GM20000 (cell line): ENCODE measurements at regions not wholly inside any gene's neighbourhood (a gene's known extent, or its start where the extent isn't known, plus 50 kb on each side); places are given as distances from the start of the nearest gene placed in this dataset.
A peak's percentile ranks its signal among the peaks of the same experiment; 100 is the strongest.

Experiments used
- DNase-seq: peaks from one replicate; pipeline ENCODE4 v3.0.0; 2012; ENCODE audit warnings: low spot score
- TF ChIP-seq, protein P1 (sequence below): IDR thresholded peaks from 2 replicates; pipeline ENCODE4 v1.5.1; 2012; ENCODE audit warnings: mild to moderate bottlenecking, control low read depth; ENCODE audit errors: extremely low read depth, missing control alignments

DNA sequence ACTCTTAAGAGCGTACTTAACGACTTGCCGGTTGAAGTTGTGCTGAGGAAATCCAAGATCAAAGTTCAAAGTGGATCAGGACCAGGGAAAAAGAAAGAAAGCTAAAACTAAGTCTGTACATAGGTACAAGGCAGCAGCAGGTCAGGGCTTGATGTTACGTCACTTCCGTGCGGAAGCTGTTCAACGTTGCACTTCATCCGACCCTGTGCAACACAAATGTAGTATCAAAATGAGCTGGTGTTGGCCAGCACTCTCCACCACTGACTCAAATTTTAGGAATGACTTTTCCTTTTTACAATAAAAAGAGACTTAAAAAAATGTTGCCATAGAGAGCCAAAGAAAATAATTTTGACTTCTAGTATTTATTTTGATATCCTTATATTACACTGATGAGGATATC lies 1315.4 kb downstream of the EFNB2 start:
- no peak for DNase-seq
- TF ChIP-seq, protein P1, sequence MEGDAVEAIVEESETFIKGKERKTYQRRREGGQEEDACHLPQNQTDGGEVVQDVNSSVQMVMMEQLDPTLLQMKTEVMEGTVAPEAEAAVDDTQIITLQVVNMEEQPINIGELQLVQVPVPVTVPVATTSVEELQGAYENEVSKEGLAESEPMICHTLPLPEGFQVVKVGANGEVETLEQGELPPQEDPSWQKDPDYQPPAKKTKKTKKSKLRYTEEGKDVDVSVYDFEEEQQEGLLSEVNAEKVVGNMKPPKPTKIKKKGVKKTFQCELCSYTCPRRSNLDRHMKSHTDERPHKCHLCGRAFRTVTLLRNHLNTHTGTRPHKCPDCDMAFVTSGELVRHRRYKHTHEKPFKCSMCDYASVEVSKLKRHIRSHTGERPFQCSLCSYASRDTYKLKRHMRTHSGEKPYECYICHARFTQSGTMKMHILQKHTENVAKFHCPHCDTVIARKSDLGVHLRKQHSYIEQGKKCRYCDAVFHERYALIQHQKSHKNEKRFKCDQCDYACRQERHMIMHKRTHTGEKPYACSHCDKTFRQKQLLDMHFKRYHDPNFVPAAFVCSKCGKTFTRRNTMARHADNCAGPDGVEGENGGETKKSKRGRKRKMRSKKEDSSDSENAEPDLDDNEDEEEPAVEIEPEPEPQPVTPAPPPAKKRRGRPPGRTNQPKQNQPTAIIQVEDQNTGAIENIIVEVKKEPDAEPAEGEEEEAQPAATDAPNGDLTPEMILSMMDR, result no peak

DNA sequence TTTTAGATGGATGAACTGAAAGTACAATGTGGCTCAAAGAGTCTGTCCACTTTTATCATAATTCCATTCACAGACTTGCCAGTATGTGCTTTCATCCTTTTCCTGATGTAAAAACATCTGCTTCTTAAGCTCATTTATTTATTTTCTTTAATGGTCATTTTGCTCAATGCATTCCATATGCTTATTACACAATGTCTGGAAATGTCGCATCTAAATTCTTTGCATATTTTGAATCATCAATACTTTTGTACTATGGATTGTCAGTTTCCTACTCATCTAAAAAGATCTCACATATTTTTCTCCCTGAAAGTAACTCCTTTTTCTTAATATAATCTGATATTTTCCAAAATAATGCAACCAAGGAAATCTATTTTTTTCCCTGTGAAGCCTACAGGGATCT lies 1315.8 kb downstream of the EFNB2 start:
- DNase-seq, result no peak

DNA sequence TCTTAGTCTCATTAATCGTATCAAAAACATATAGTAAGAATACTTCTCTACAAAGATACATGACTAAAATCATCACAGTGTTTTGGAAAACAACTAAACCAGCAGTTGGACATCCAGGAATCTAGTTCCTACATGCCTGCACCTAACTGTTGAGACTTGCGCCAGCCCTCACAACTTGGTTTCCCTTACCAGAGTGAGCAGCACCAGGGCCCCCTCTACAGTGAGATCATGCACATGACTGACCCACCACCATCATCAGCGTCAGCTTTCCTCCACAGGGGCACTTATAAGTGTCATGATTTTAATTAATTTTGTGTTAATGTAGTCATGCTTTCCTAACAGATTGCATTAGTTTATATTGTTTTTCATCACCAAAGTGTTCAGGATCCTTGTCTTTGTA lies 1322.0 kb downstream of the EFNB2 start:
- DNase-seq, result no peak
- TF ChIP-seq, protein P1, result no peak

More for the DNA sequence above, 1315.8 kb downstream of the EFNB2 start:
- TF ChIP-seq, protein P1, result no peak

DNA sequence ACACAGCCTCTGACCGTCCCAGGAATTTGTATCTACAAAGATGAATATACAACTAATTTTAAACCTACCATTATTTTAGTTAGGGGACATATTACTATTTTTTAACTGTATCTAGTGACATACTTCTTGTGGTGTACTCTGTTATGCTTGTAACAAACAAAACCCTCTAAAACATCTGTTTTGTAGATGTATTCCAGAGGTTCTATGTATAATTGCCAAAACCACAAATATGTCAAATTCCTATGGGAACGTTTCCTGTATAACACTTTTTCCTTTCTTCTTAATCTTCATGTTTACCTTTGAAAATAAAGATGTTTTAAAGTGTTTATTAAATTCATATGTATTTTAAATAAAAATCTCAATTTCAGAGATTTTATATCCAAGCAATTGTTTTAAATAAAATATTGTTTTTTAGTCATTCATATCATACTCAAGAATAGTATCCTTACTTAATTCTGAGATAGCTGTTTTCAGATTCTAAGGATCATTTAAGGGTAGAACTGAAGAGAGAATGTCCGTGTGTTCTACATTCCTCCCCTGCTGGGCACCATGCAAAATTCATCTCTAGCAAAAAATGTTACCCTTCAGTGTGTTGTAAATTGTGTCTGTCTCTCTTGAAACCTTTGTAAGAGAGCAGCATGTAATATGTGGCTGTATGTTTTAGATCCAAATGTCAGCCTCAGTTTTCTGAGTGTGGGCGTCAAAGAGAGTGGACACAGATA lies 1327.7 kb downstream of the EFNB2 start:
- TF ChIP-seq, protein P1, result no peak
- DNase-seq, result no peak

DNA sequence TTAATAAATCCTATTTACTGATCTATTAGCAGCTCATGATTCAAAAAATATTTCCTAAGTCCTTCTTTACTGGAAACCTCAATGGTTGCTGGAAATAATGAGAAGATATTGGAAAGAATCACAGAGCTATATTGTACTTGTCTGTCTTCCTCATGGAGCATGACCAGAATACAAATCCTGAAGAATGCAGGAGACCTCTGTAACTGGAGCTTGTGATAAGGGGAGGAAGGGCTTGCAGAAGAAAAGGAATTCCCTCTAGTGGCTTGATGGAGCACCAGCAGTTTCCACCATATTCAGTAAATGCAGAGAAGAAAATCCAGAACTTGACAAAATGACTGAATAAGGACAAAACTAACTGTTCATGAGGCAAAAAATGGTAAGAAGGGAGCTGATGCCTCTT lies 1333.1 kb downstream of the EFNB2 start:
- DNase-seq, result peak; percentile 3
- TF ChIP-seq, protein P1, result no peak

DNA sequence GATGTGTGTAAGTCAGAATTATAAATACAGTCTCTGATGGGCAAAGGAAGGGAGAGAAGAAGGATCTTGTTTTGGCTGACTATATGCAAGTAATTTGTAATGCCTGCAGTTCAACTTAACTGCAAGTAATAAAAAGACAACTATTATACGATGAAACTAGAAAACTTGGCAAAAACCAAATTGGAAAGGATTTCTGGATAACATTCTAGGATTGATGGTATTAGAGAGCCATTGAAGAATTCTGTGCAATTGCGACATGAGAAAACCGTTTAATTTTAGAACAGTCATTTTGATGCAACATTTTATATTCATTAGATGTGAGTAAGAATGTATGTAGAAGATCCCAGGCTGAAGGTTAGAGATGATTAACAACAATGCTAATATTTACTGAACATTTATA lies 1334.1 kb downstream of the EFNB2 start:
- TF ChIP-seq, protein P1, result no peak

DNA sequence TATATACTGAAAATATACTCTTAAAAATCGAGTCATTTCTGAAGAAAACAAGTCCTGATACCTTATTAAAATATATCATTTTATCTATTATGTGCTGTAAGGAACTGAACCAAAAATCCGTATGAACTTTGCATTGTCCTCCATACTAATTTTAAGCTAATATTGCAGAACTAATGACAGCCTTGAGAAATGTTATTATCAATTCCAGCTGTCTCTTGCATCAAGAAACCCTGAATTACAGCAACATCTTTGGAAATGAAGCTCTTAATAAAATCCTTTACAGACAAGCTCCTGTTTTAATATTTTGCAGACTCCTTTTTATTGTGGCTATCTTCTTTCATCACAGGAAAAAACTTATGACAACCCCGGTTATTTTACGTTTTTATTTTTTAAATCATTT lies 1335.3 kb downstream of the EFNB2 start:
- no peak for DNase-seq
- TF ChIP-seq, protein P1, result no peak

More for the DNA sequence above, 1334.1 kb downstream of the EFNB2 start:
- DNase-seq, result no peak
